ENCODE measurements at regions not wholly inside any gene's neighbourhood (a gene's known extent, or its start where the extent isn't known, plus 50 kb on each side); places are given as distances from the start of the nearest gene placed in this dataset.

DNA sequence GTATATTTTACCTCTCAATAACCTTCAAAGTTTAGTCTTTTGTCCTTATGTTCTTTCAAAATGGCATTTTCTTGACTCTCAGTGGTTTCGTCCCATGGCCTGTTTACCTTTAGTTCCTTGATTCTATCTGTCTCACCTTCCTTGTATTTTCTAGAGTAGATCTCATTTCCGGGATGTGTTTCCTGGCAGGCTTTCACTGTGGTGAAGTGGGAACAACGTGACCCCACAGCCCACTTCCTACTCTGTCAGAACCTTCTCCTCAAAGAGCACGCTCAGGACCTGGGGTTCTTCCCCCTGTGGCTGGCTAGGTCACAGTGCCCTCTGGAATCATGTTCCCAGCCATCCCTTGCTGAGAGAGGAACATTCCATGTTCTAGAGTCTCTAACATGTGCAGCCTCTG lies 129.9 kb upstream of the ZNF32 start:
- TF ChIP-seq, protein P1, sequence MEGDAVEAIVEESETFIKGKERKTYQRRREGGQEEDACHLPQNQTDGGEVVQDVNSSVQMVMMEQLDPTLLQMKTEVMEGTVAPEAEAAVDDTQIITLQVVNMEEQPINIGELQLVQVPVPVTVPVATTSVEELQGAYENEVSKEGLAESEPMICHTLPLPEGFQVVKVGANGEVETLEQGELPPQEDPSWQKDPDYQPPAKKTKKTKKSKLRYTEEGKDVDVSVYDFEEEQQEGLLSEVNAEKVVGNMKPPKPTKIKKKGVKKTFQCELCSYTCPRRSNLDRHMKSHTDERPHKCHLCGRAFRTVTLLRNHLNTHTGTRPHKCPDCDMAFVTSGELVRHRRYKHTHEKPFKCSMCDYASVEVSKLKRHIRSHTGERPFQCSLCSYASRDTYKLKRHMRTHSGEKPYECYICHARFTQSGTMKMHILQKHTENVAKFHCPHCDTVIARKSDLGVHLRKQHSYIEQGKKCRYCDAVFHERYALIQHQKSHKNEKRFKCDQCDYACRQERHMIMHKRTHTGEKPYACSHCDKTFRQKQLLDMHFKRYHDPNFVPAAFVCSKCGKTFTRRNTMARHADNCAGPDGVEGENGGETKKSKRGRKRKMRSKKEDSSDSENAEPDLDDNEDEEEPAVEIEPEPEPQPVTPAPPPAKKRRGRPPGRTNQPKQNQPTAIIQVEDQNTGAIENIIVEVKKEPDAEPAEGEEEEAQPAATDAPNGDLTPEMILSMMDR (conservative IDR thresholded peaks at IDR 0.05 in 1 of 2, IDR thresholded peaks at IDR 0.05 in 1 of 2; ENCODE audit: extremely low read depth in 1 of 2, insufficient read depth in 1 of 2, low read depth in 1 of 2, low read length in 2 of 2) = no peak
- no peak for TF ChIP-seq EZH2 (IDR thresholded peaks at IDR 0.05; ENCODE audit: borderline replicate concordance, low read length)
